ENCODE measurements at regions not wholly inside any gene's neighbourhood (a gene's known extent, or its start where the extent isn't known, plus 50 kb on each side); places are given as distances from the start of the nearest gene placed in this dataset.

GRCh38 chr3:22101351-22101750, 350.3 kb upstream of the ZNF385D start:
- Histone ChIP-seq H3K9me3 (ENCODE audit: control insufficient read depth in 1 of 2, insufficient read depth in 1 of 2, low read depth in 1 of 2, low read length in 2 of 2) (peaks cover 0 to 4% of the 10 kb centered on the region in 2 experiments; a peak in 2 of 4 replicates), H4K20me1 (ENCODE audit: insufficient read depth) (no peaks in the 10 kb centered on the region), H3K9ac (ENCODE audit: low read length) (no peak overlapping the region), H2AFZ (ENCODE audit: low read depth, low read length, poor library complexity, severe bottlenecking) (no peak overlapping the region), H3K27me3 (ENCODE audit: insufficient read depth, low read length) (no peaks in the 10 kb centered on the region), H3K4me3 (replicated peaks in 1 of 2; ENCODE audit: low read depth in 1 of 2, low read length in 2 of 2) (no peak overlapping the region), H3K9me2 (ENCODE audit: insufficient read depth) (no peaks in the 10 kb centered on the region), H3K79me2 (ENCODE audit: insufficient read depth, low read length) (no peaks in the 10 kb centered on the region), H3K4me2 (ENCODE audit: low read length) (no peak overlapping the region), H3K27ac (ENCODE audit: low read depth, low read length) (no peak overlapping the region), H3K4me1 (ENCODE audit: control insufficient read depth in 1 of 2, insufficient read depth in 2 of 2, low read length in 2 of 2) (no peaks in the 10 kb centered on the region), H3K36me3 (ENCODE audit: control insufficient read depth in 1 of 2, insufficient read depth in 2 of 2, low read length in 2 of 2) (no peaks in the 10 kb centered on the region)
- ATAC-seq (no peak), DNase-seq (ENCODE audit: low read depth, low spot score) (no peak)
- ChIA-PET RAD21 (ENCODE audit: low non-redundant PET in 1 of 2, low total read pairs in 2 of 2, uncharacterized antibody in 2 of 2, unreplicated experiment in 2 of 2) (no interaction called here), CTCF (no interaction called here), POLR2A (no interaction called here)
- no peak for TF ChIP-seq CTCF (IDR thresholded peaks at IDR 0.05 in 2 of 3, conservative IDR thresholded peaks at IDR 0.05 in 1 of 3; ENCODE audit: borderline replicate concordance in 1 of 3, insufficient read depth in 1 of 3, low read depth in 2 of 3, low read length in 2 of 3)
- TF ChIP-seq EZH2phosphoT487 (IDR thresholded peaks at IDR 0.05; ENCODE audit: borderline replicate concordance) = no peak
- TF ChIP-seq ZFX (IDR thresholded peaks at IDR 0.05) = no peak
- TF ChIP-seq SIN3A (IDR thresholded peaks at IDR 0.05; ENCODE audit: low read depth) = no peak
- TF ChIP-seq MAX (IDR thresholded peaks at IDR 0.05) = no peak
- intact Hi-C loops (cut with micrococcal nuclease) = no loop called here
- BruUV-seq (replicated peaks) = no TSS peak

- no TSS peak for BruUV-seq (replicated peaks)
- DNase-seq (ENCODE audit: low read depth, low spot score) (no peak), ATAC-seq (no peak)
- Histone ChIP-seq H3K36me3 (ENCODE audit: control insufficient read depth in 1 of 2, insufficient read depth in 2 of 2, low read length in 2 of 2) (no peaks in the 10 kb centered on the region), H4K20me1 (ENCODE audit: insufficient read depth) (no peaks in the 10 kb centered on the region), H3K9ac (ENCODE audit: low read length) (no peak overlapping the region), H3K27me3 (ENCODE audit: insufficient read depth, low read length) (no peaks in the 10 kb centered on the region), H3K4me3 (replicated peaks in 1 of 2; ENCODE audit: low read depth in 1 of 2, low read length in 2 of 2) (no peak overlapping the region), H2AFZ (ENCODE audit: low read depth, low read length, poor library complexity, severe bottlenecking) (no peak overlapping the region), H3K4me1 (ENCODE audit: control insufficient read depth in 1 of 2, insufficient read depth in 2 of 2, low read length in 2 of 2) (no peaks in the 10 kb centered on the region), H3K9me3 (ENCODE audit: control insufficient read depth in 1 of 2, insufficient read depth in 1 of 2, low read depth in 1 of 2, low read length in 2 of 2) (peaks cover 0 to 4% of the 10 kb centered on the region in 2 experiments; a peak in 2 of 4 replicates), H3K27ac (ENCODE audit: low read depth, low read length) (no peak overlapping the region), H3K4me2 (ENCODE audit: low read length) (no peak overlapping the region), H3K79me2 (ENCODE audit: insufficient read depth, low read length) (no peaks in the 10 kb centered on the region), H3K9me2 (ENCODE audit: insufficient read depth) (no peaks in the 10 kb centered on the region)
- ChIA-PET POLR2A (no interaction called here), RAD21 (ENCODE audit: low non-redundant PET in 1 of 2, low total read pairs in 2 of 2, uncharacterized antibody in 2 of 2, unreplicated experiment in 2 of 2) (no interaction called here), CTCF (no interaction called here)
- intact Hi-C loops (cut with micrococcal nuclease) = no loop called here
- no peak for TF ChIP-seq CTCF (IDR thresholded peaks at IDR 0.05 in 2 of 3, conservative IDR thresholded peaks at IDR 0.05 in 1 of 3; ENCODE audit: borderline replicate concordance in 1 of 3, insufficient read depth in 1 of 3, low read depth in 2 of 3, low read length in 2 of 3)
- no peak for TF ChIP-seq REST (IDR thresholded peaks at IDR 0.05; ENCODE audit: low read depth)
- no peak for TF ChIP-seq EZH2 (IDR thresholded peaks at IDR 0.05)
- no peak for TF ChIP-seq CBX3 (IDR thresholded peaks at IDR 0.05; ENCODE audit: low read depth)
- no peak for TF ChIP-seq TCF7L2 (IDR thresholded peaks at IDR 0.05; ENCODE audit: borderline replicate concordance, extremely low read depth, insufficient read depth, insufficient read length)
- no peak for TF ChIP-seq ELF1 (IDR thresholded peaks at IDR 0.05; ENCODE audit: borderline replicate concordance, low read depth)
Observed at GRCh38 chr3:22101811-22102210, 350.8 kb upstream of the ZNF385D start.
